H1 (cell line): ENCODE measurements at regions not wholly inside any gene's neighbourhood (a gene's known extent, or its start where the extent isn't known, plus 50 kb on each side); places are given as distances from the start of the nearest gene placed in this dataset.

Experiments used
- ATF3 ChIP-seq: IDR thresholded peaks from 2 replicates; pipeline ENCODE4 v1.6.1; 2011; ENCODE audit warnings: low read depth, mild to moderate bottlenecking, low read length; ENCODE audit not compliant: insufficient read depth

GRCh38 chr2:8134473-8134932 lies 547.4 kb upstream of the ID2 start (continued):
- no peak for TF ChIP-seq ATF3
